ENCODE measurements at regions not wholly inside any gene's neighbourhood (a gene's known extent, or its start where the extent isn't known, plus 50 kb on each side); places are given as distances from the start of the nearest gene placed in this dataset.

DNA sequence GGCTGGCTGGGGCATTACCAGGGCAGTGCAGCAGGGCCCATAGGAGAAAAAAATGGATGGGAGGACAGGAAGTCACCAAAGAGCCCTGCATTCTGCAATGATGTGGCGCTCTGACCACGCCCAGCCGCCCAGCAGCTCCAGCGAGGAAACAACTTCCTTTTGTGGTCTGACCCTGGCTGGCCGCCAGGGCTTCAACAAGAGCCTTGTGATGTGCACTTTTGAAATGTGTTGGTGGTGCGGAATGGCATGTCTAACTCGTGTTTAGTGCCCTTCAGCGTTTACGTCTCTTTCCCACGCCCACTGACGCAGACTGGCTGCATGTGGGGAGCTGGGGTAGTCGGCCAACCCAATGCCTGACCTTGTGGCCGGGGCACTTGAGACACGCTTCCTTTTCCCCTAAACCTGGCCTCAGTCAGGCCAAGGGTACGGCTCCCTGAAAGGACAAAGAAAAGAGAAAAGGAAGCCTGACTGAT is 81.9 kb upstream of the CTNNB1 start:
- DNase-seq: peak; percentile 98

DNA sequence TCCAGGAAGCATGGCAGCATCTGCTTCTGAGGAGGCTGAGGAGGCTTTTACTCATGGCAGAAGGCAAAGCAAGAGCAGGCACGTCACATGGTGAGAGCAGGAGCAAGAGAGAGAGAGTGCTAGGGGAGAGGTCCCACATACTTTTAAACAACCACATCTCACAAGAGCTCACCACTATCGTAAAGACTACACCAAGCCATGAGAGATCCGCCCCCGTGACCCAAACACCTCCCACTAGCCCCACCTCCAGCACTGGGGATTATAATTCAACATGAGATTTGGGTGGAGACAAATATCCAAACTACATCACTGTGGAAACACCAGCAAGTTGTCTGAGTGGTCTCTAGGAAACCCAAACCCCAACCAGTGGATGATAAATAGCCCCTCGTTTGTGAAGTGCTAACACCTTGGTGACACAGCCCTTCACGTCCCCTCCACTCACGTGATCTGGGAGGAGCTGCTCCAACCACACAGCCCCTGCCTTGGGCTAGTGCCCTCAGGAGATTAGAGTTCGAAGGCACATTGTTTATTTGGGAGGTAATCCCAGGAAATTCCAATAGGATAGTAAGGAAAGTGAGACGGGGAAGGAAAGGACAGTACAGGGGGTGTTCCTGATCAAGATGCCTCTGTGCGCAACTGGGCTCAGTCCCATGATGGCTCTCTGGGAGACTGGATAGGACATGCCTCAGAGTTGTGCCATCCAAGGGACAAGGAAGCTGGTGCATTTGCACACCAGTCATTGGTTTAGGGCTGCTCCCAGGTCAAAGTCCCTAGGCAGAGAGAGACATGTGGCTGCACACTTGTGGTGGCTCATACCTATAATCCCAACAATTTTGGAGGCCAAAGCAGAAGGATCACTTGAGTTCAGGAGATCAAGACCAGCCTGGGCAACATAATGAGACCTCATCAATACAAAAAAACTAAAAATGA is 80.6 kb upstream of the CTNNB1 start:
- DNase-seq: no peak

DNA sequence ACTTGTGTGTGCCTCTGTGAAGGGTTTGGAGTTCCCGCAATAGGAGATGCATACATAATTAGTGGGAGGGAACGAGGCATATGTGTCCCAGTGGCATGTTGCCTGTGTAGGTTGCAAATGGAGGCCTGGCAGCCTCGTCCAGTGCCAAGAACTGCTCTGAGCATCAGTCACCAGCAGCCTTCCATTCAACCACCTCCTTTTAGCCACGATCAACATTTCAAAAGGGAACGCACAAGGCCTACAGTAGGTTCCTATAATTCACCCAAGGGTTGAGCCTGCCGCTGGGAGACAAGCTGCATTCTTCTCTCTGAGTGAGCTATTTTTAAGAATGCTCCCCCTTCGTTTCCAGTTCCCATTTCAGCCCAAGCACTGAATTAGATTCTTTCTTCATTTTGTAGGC is 78.8 kb upstream of the CTNNB1 start:
- DNase-seq: no peak

DNA sequence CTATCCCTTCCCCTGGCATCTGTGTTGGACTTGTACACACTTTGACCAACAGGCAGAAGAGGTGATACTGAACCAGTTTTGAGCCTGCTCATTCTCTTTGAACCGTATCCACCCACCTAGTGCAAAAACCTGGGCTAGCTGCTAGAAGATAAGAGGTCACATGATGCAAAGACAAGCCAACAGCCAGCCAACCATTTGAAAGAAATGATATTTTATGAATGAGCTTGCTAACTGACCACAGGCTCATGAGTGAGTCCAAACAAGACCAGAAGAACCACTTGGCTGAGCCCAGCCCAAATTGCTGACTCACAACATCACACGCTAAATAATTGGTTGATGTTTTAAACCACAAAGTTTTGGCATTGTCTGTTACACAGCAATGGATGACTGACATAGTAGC is 74.0 kb upstream of the CTNNB1 start:
- DNase-seq: no peak

DNA sequence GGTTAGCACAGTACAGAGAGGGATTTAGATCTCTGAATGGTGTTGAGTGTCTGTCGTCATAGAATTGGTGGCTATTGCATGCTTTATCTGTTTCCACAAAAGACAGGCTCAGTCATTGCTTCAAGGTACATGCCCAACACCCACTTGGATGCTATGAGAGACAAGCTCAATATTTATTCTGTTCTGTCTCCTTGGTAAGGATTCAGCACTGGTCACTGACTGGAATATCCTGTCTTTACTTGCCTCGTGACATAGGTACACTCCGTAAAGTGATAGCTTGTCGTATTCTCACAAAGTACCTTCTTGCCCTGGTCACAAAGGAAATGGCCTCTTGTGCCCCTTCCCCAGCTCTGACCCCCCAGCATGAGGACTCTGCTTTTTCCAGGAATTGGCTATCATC is 72.8 kb upstream of the CTNNB1 start:
- no peak for DNase-seq

DNA sequence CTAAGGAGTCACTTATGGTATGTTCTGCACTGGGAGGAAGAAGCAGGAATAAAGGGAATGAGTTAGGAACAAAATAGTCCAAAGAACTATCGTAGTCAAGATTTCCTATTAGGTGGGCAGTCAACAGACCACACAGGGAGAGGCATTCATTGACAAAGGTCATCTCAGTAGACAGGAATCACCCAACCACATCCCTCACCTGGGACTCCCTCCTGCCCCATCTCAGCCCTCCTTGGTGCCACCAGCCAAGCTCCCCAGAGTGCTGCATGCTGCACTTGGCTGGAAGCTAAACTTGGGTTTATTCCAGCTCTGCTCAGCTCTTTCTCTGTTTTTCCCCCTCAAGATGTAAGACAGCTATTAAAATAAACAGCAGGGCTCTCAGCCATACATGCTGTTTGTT is 72.3 kb upstream of the CTNNB1 start:
- no peak for DNase-seq

DNA sequence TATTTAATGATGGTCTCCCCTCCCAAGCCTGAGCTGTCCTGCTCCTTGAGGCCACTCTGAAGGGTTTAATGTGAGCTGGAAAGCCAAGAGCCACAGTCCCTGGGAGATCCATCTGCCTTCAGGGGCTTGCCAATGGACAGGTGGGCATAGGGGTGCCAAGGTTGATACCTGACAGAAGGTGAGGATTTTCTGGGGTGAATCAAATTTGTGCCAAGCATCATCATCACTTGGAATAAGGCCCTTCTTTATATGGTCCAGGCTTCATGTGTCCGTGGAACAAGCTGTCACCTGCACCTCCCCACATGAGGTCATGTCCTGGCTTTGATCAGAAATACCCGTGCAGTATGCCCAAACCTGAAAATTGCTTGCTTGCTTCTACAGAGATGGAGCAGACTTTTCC is 71.9 kb upstream of the CTNNB1 start:
- no peak for DNase-seq

DNA sequence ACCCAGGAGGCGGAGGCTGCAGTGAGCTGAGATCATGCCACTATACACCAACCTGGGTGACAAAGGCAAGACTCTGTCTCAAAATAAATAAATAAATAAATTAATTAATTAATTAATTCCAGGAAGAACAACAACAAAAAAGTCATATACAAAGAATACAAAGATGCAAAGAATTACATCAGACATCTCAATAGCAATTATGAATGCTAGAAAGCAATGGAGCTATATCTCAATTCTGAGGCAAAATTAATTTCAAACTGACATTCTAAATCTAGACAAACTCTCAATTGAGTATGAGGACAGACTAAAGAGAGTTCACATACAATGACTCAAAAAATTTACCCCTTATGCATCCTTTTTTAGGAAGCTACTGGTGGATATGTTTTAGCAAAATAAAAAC is 69.6 kb upstream of the CTNNB1 start:
- no peak for DNase-seq

DNA sequence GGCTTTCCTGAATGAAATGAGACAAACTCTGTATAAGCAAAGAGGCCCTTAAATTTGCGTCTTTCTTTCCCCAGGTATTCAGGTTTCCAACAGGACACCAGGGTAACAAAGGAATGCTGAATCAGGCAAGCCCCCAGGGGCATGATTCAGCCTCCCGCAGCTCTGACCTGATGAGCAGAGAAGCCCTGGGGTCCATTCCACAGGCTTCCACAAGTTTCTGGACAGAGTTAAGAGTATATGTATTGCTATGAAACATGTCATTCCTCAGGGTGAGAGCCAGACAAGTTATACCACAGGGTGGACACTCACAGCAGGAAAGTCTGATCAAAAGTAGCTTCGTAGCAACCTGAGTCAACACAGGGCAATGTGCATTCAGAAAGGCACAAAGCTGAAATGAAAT is 68.1 kb upstream of the CTNNB1 start:
- DNase-seq: no peak

DNA sequence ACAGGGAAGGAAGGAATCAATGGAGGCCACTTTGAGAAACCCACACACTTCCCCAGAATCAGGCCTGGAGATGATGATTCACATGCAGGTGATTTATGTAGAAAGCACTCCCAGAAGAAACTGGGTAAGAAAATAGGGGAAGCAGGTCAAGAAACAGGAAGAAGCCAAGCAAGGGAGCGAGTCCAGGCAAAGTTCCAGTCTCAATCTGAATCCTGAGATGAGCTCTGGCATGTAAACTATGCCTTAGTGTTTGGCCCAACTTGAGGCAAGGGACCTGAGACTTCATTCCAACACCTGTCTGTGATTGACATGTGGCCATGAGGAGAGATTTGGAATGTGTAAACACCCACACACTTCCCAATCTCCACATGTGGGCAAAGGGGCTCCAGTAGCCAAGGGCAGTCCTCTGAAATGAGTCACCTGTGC is 61.6 kb upstream of the CTNNB1 start:
- DNase-seq: no peak

DNA sequence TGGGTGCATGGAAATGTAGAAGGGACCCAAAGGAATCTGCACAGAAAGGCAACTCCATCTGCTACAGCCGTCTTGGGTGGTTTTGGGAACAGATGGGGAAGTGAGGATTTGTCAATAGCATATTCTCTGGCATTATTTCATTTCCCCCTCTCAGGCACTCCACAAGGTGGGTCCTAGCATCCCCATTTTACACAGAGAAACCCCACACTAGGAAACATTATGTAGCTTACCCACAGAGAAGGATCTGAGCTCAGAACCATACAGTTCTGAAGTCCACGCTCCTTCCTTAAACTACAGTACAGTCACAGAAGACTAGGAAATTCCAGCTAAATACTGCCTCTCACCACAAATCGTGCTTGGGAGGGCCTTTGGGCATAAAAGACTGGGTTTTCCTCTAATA is 61.2 kb upstream of the CTNNB1 start:
- no peak for DNase-seq

DNA sequence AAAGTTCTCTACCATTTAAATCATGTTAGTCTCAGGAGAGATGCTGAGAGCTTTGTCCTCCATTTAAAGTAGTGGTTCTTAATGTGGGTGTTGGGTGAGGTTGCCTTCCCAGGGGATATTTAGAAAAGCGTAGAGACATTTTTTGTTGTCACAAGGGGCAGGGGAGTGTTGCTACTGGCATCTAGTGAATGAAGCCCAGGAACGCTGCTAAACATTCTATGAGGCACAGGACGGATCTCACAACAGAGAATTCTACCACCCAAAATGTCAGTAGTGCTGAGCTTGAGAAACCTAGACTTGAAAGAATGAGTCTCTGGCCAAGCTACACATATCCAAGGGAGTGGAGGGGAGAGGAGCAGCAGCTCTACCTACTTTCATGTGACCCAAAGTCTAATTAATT is 60.7 kb upstream of the CTNNB1 start:
- no peak for DNase-seq

DNA sequence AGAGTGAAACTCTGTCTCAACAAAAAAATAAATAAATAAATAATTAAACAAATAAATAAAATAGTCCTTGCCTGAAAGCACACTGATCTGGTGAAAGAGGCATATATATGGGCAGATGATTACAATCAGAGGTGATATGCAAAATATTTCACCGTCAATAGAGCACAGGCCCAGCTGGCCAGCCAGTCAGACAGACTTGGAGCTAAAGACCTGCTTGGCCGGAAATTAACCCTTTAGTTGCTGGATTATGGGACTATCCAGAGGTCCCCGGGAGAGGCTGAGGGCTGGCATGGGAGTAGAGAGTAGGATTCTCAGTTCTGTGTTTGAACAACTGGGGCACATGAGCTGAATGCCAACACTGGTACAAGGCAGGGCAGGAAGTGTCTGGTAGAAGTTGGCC is 59.1 kb upstream of the CTNNB1 start:
- DNase-seq: no peak

DNA sequence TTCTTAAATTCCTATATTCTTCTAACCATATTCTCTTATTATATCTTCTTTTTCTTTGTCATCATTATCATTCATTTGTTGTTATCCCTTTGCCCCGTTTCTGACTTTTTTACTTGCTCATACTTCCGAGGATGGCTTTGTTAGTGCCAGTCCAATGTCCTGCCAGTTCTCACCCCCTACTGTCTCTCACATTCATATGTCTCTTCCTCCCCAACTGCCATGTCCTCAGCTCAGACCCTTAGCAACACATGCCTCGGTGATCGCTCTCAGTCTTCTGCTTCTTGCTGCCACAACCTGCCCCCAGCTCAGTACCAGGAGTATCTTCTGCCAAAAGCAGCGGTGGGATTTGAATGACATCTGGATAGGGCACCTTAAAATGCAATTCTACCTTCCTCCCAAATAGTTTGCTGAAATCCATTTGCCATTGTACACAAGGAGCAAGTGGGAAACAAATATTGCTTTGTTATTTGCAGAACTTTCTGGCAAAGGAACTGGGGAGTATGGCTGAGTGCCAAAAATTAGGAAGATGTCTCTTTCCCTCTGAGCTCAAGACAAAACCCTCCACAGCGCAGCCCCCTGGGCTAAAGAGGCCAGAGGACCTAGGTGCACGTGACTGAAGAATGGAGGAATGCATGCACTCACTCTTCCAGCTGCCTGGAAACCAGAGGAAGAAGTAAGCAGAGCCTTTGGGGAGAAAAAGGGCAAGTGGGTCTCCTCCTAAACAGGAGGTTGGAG is 57.7 kb upstream of the CTNNB1 start:
- DNase-seq: no peak

DNA sequence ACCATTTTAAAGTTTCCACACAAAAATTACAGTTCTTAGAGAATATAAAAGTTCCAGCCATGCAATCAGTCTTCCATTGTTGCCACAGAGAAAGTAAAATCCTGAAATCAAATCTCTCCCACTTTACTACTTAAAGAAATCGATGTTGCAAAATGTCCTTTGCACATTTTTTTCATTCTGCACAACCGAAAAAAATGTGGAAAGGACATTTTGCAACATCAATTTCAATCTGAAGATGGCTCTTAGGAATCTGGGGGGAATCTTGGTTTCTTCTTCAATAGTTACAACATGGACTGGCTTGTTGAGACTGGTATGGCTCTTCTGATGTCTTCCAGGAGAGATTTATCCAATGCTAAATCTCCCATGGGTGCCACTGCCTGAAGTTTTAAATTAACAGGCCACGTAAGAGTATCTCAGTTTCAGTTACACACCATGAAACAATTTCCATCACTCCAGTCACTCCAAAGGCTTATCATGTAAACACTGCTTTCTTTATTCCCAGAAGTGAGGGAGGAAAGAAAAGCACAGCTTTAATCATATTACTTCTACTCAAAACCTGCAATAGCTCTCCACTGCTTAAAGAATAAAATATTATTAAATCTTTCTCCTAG is 55.8 kb upstream of the CTNNB1 start:
- DNase-seq: no peak

DNA sequence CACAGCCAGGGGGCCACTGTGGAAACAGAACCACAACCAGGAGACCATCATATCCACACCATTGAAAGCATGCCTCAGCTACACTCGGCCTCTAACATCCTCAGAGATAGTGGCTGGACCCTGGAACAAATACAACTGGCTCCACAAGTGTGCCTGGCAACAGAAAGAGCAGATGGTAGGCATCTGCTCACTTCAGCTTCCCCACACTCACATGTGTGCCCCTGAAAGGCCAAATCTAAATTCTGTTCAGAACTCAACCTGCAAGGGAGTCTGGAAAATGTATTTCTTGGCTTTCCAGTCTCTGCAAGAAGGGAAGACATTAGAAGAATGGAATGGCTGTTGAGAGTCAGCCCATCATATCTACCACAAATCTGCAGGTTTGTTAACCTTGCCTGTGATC is 54.7 kb upstream of the CTNNB1 start:
- no peak for DNase-seq

DNA sequence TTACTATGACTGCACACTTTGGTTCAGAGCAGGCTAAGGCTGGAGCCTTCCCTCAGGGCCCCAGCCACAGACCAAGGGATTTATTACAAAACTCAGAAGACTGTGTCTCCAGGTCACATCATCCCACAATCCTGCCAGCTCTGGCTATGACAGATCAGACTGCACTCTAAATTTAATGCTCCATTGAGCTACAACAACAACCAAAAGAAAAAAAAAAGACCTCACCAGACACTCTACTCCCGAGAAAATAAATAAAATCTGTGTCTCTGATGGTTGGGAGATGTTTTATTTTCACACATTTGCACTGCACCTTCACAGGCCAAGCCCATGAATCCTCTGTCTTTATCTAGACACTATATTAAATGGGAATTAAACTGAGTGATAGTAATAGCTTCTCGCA is 50.8 kb upstream of the CTNNB1 start:
- DNase-seq: no peak

DNA sequence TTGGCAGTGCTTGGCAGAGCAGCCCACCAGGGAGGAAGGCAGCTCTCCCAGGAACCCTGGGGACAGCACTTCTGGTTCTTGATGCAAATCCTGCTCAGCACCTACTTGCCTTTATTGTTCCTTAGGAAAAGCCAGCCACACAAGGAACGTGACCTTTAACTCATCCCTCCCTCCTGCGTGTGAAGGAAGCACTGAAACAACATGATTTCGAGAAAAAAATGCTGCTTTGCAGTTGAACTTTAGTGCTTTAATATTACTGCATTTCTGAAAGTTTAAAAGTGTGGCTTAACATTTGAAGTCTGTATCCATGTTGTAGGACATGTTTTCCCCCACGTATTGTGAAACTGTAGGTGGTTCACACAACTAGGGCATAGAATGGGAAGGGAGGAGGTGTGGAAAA is 50.4 kb upstream of the CTNNB1 start:
- DNase-seq: no peak

Data from hematopoietic multipotent progenitor cell treated with erythropoietin and hydrocortisone succinate and interleukin-3 and kit ligand, for 6 days (in vitro differentiated cells).